Central memory CD4-positive, alpha-beta T cell (primary cell): ENCODE measurements at regions not wholly inside any gene's neighbourhood (a gene's known extent, or its start where the extent isn't known, plus 50 kb on each side); places are given as distances from the start of the nearest gene placed in this dataset.

ENCODE experiments used
- DNase-seq: peaks from one replicate; pipeline ENCODE4 v3.0.0; 2022

- no peak for DNase-seq
These were observed 387.9 kb upstream of the POU3F3 start for GRCh38 chr2:104465981-104466380.

- no peak for DNase-seq
These were observed 385.1 kb upstream of the POU3F3 start for GRCh38 chr2:104468846-104469245.

GRCh38 chr2:104472076-104472475 is 381.8 kb upstream of the POU3F3 start:
- DNase-seq = no peak

- DNase-seq = no peak
These were observed 380.4 kb upstream of the POU3F3 start for GRCh38 chr2:104473546-104473945.

GRCh38 chr2:104474716-104475115 is 379.2 kb upstream of the POU3F3 start:
- no peak for DNase-seq

- DNase-seq = no peak
These were observed 377.8 kb upstream of the POU3F3 start for GRCh38 chr2:104476075-104476474.

- no peak for DNase-seq
These were observed 377.3 kb upstream of the POU3F3 start for GRCh38 chr2:104476563-104476988.

- no peak for DNase-seq
These were observed 372.6 kb upstream of the POU3F3 start for GRCh38 chr2:104481341-104481740.

GRCh38 chr2:104487366-104487765 is 366.5 kb upstream of the POU3F3 start:
- no peak for DNase-seq

GRCh38 chr2:104493698-104494097 is 360.2 kb upstream of the POU3F3 start:
- DNase-seq = no peak

- DNase-seq = no peak
These were observed 352.6 kb upstream of the POU3F3 start for GRCh38 chr2:104501342-104501741.

GRCh38 chr2:104501929-104502328 is 352.0 kb upstream of the POU3F3 start:
- DNase-seq = no peak

- DNase-seq = no peak
These were observed 351.0 kb upstream of the POU3F3 start for GRCh38 chr2:104502901-104503300.

GRCh38 chr2:104504331-104505073 is 349.4 kb upstream of the POU3F3 start:
- no peak for DNase-seq

- no peak for DNase-seq
These were observed 335.7 kb upstream of the POU3F3 start for GRCh38 chr2:104518256-104518655.

GRCh38 chr2:104521247-104521646 is 332.7 kb upstream of the POU3F3 start:
- DNase-seq = no peak

GRCh38 chr2:104523921-104524320 is 330.0 kb upstream of the POU3F3 start:
- DNase-seq = no peak

GRCh38 chr2:104528101-104528500 is 325.8 kb upstream of the POU3F3 start:
- no peak for DNase-seq

GRCh38 chr2:104531122-104531521 is 322.8 kb upstream of the POU3F3 start:
- no peak for DNase-seq

- no peak for DNase-seq
These were observed 316.8 kb upstream of the POU3F3 start for GRCh38 chr2:104537116-104537515.

- no peak for DNase-seq
These were observed 315.8 kb upstream of the POU3F3 start for GRCh38 chr2:104538077-104538476.

GRCh38 chr2:104539649-104540048 is 314.3 kb upstream of the POU3F3 start:
- no peak for DNase-seq

GRCh38 chr2:104545055-104545454 is 308.9 kb upstream of the POU3F3 start:
- no peak for DNase-seq

- no peak for DNase-seq
These were observed 307.4 kb upstream of the POU3F3 start for GRCh38 chr2:104546537-104546936.

GRCh38 chr2:104547221-104547620 is 306.7 kb upstream of the POU3F3 start:
- DNase-seq = no peak
